ENCODE measurements at regions not wholly inside any gene's neighbourhood (a gene's known extent, or its start where the extent isn't known, plus 50 kb on each side); places are given as distances from the start of the nearest gene placed in this dataset.

DNA sequence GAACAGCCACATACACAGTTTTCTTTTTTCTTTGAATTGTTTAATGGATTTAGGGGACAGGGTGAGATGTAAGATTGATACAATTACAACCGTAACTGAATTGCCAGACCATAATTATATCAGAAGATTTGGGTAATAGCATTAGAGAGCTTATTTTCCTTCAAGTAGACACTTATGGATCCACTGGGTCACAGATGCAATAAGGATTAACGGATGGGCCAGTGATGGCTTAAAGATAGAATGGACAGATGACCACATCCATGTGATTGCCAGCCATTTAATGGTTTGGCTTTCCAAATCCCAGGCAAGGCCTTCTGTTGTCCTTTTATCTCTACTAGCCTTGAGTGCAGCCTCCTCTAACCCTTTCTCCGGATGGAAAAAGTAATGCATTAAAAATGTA is 94.7 kb upstream of the NUDT12 start:
- Histone ChIP-seq H3K9ac (ENCODE audit: low read depth, low read length) (no peak overlapping the region), H3K27ac (ENCODE audit: low read length) (no peak overlapping the region), H3K36me3 (ENCODE audit: insufficient read depth, low read depth, low read length) (no peaks in the 10 kb centered on the region), H3K4me1 (ENCODE audit: insufficient read depth, low read length) (no peaks in the 10 kb centered on the region), H3K27me3 (ENCODE audit: insufficient read depth, low read length) (no peaks in the 10 kb centered on the region), H3K4me3 (ENCODE audit: low read length) (no peak overlapping the region), H3K9me3 (ENCODE audit: insufficient read depth, low read depth, low read length) (peaks cover 2% of the 10 kb centered on the region)

DNA sequence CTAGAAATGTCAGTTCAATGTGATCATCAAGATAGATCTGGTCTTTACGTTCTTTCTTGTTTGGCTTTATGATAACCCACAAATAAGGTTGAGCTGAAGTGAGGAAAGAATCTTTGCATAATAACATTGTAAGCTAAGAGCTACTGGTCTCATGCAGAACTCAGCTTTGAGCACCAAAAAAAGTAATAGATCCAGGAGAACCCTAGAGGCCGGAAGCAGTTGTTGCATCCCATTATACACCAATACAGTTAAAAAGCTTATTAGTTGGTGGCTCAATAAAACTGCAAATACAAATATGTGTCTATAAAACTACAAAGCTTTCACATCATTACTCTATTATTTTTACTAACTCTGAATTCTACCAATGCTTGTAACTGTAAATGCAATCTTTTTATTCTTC is 85.5 kb upstream of the NUDT12 start:
- no peaks in the 10 kb centered on the region for H3K27me3 ChIP-seq (ENCODE audit: insufficient read depth, low read length)
- peak overlapping the region; percentile 69 for H3K27ac ChIP-seq (ENCODE audit: low read length)
- peaks cover 33% of the 10 kb centered on the region for H3K4me1 ChIP-seq (ENCODE audit: insufficient read depth, low read length)
- no peak overlapping the region for H3K9ac ChIP-seq (ENCODE audit: low read depth, low read length)
- 0 out of 2 replicates have a peak overlapping the region, but pooled peaks have one; percentile 34 for H3K4me3 ChIP-seq (ENCODE audit: low read length)
- no peaks in the 10 kb centered on the region for H3K9me3 ChIP-seq (ENCODE audit: insufficient read depth, low read depth, low read length)
- no peaks in the 10 kb centered on the region for H3K36me3 ChIP-seq (ENCODE audit: insufficient read depth, low read depth, low read length)

DNA sequence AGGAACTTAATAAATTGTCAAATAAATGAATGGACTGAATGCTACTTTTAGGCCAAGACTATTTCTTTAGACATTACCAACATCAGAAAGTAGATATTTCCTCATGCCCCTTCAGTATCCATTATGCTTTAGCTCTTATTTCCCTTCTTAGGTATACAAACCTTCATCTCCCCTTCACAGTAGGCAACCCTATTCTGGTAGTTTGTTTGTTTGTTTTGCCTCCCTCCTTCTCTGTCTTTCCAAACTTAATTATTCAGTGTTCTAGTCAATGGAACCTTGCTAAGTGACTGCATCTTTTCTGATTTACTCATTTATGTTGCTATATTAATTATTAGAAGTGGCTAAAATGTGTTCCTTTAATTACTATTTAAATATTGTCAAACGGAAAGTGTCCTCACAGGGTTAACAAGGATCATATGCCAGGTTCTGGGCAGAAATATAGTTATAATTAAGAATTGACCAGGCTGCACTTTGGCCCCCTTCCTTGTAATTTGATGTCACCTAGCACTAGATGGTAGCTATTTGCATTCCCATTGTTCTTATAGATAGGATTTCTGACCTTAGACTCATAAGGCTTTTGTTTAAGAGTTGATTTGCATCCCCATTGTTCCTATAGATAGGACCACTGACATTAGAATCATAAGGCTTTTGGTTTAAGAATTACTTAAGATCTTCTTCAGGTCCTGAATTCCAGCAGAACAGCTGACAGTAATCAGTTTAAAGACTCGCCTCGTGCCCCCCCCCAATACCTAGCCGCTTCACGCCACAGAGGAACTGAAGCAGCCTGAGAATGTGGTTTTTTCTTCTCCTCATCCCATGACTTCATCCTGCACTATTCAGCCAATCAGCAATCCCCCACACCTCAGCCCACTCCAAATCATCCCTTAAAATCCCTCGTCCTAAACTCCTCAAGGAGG is 84.4 kb upstream of the NUDT12 start:
- peak overlapping the region; percentile 35; the same call in 1 of the 2 replicates for H3K9ac ChIP-seq (ENCODE audit: low read depth, low read length)
- peaks cover 33% of the 10 kb centered on the region for H3K4me1 ChIP-seq (ENCODE audit: insufficient read depth, low read length)
- no peaks in the 10 kb centered on the region for H3K36me3 ChIP-seq (ENCODE audit: insufficient read depth, low read depth, low read length)
- H3K9me3 ChIP-seq (ENCODE audit: insufficient read depth, low read depth, low read length) = no peaks in the 10 kb centered on the region
- peak overlapping the region; percentile 69 for H3K27ac ChIP-seq (ENCODE audit: low read length)
- H3K4me3 ChIP-seq (ENCODE audit: low read length) = peak overlapping the region; percentile 34
- H3K27me3 ChIP-seq (ENCODE audit: insufficient read depth, low read length) = no peaks in the 10 kb centered on the region

DNA sequence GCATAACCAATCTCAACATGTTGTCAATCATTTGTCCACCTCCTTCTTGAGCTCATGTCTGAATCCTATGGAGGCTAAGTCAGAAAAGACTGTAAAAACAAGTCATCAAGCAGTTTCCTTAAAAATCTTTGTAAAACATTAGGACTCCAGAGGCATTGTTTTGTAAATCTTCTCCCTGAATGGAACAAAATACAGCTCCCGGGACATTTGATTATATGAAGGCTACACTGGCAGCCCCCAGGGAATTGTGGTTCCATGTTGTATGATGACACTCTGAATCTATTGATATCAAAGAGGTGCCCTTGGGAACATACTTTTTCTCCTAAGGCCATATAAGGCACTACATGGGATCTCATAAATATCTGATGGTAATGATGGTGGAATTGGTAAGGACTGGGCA is 83.2 kb upstream of the NUDT12 start:
- H3K9ac ChIP-seq (ENCODE audit: low read depth, low read length) = no peak overlapping the region
- no peaks in the 10 kb centered on the region for H3K27me3 ChIP-seq (ENCODE audit: insufficient read depth, low read length)
- H3K9me3 ChIP-seq (ENCODE audit: insufficient read depth, low read depth, low read length) = no peaks in the 10 kb centered on the region
- no peak overlapping the region for H3K27ac ChIP-seq (ENCODE audit: low read length)
- peak overlapping the region; percentile 3; the same call in 1 of the 2 replicates for H3K4me3 ChIP-seq (ENCODE audit: low read length)
- peaks cover 33% of the 10 kb centered on the region for H3K4me1 ChIP-seq (ENCODE audit: insufficient read depth, low read length)
- no peaks in the 10 kb centered on the region for H3K36me3 ChIP-seq (ENCODE audit: insufficient read depth, low read depth, low read length)

DNA sequence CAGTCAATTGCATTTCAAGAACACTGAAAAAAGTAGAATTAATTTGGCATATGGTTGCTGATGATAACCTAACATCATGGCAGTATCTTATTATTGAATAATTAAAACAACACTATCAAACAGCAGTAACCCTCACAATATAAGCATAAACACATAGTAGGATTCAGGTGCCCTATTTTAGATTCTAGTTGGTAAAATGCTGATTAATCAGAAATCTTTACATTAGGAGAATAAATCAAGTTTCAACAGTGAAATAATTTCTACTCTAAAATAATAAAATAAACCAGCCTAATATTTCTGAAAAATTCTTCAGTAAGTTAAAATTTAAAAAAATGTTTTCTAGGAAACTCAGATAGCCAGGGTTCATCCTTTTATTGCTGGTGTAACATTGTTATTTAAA is 76.4 kb upstream of the NUDT12 start:
- Histone ChIP-seq H3K4me1 (ENCODE audit: insufficient read depth, low read length) (no peaks in the 10 kb centered on the region), H3K36me3 (ENCODE audit: insufficient read depth, low read depth, low read length) (no peaks in the 10 kb centered on the region), H3K9ac (ENCODE audit: low read depth, low read length) (no peak overlapping the region), H3K27me3 (ENCODE audit: insufficient read depth, low read length) (no peaks in the 10 kb centered on the region), H3K4me3 (ENCODE audit: low read length) (no peak overlapping the region), H3K27ac (ENCODE audit: low read length) (no peak overlapping the region), H3K9me3 (ENCODE audit: insufficient read depth, low read depth, low read length) (no peaks in the 10 kb centered on the region)

DNA sequence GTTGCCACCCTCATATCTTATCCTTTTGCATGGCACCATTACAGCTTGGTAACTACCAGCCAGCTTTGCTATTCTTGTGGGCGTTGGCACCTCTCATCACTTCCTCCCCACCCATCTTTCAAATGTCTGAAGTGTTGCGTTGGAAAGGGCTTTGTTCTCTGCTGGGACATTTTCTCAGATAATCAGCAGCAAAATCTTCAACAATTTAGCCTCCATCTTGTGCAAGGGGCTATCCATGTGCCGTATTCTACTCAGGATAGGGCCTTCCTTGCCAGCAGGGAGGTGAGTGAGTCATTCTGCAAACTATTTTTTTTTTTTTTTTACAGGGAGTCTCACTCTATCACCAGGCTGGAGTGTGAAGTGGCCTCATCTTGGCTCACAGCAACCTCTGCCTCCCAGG is 62.1 kb upstream of the NUDT12 start:
- Histone ChIP-seq H3K27ac (ENCODE audit: low read length) (no peak overlapping the region), H3K27me3 (ENCODE audit: insufficient read depth, low read length) (no peaks in the 10 kb centered on the region), H3K9me3 (ENCODE audit: insufficient read depth, low read depth, low read length) (no peaks in the 10 kb centered on the region), H3K36me3 (ENCODE audit: insufficient read depth, low read depth, low read length) (no peaks in the 10 kb centered on the region), H3K9ac (ENCODE audit: low read depth, low read length) (no peak overlapping the region), H3K4me1 (ENCODE audit: insufficient read depth, low read length) (no peaks in the 10 kb centered on the region), H3K4me3 (ENCODE audit: low read length) (no peak overlapping the region)

DNA sequence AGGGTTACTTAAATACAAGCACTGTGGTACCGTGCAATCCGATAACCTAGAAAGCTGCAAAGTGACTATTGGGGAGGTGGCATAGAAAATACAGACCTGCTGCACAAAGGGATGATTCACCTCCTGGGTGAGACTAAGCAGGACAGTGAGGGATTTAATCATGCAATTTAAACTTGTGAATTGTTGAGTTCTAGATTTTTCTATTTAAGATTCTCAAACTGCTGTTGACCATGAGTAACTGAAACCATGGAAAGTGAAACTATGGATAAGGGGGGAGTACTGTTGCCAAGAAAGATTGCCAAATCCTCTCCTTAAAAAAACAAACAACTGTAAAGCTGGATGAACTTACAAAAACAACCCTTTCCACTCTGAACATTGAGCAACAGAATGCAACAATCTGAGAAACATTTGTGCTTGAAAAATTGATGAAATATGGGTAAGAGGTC is 61.5 kb upstream of the NUDT12 start:
- H3K27ac ChIP-seq (ENCODE audit: low read length) = no peak overlapping the region
- H3K27me3 ChIP-seq (ENCODE audit: insufficient read depth, low read length) = no peaks in the 10 kb centered on the region
- H3K9ac ChIP-seq (ENCODE audit: low read depth, low read length) = no peak overlapping the region
- no peaks in the 10 kb centered on the region for H3K9me3 ChIP-seq (ENCODE audit: insufficient read depth, low read depth, low read length)
- no peaks in the 10 kb centered on the region for H3K36me3 ChIP-seq (ENCODE audit: insufficient read depth, low read depth, low read length)
- H3K4me1 ChIP-seq (ENCODE audit: insufficient read depth, low read length) = no peaks in the 10 kb centered on the region
- no peak overlapping the region for H3K4me3 ChIP-seq (ENCODE audit: low read length)

DNA sequence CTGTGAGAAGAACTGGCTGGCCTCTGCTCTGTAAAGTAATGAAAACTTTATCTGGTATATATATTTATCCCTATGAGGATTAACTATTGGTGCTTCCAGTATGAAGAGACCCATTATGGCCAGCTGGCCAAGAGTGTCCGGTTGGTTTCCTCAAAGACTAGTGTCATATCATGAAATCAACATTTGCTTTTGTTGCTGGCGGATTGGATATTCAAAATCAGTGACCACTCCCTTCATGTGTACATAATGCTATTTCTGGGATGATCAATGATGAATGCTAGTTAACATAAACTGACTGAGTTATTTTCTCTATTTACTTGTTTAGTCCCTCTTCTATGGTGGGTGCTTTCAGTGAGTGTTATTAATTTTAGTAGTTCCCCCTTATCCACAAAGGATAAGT is 60.8 kb upstream of the NUDT12 start:
- H3K9ac ChIP-seq (ENCODE audit: low read depth, low read length) = no peak overlapping the region
- H3K36me3 ChIP-seq (ENCODE audit: insufficient read depth, low read depth, low read length) = no peaks in the 10 kb centered on the region
- H3K4me3 ChIP-seq (ENCODE audit: low read length) = no peak overlapping the region
- H3K27ac ChIP-seq (ENCODE audit: low read length) = no peak overlapping the region
- no peaks in the 10 kb centered on the region for H3K4me1 ChIP-seq (ENCODE audit: insufficient read depth, low read length)
- H3K27me3 ChIP-seq (ENCODE audit: insufficient read depth, low read length) = no peaks in the 10 kb centered on the region
- H3K9me3 ChIP-seq (ENCODE audit: insufficient read depth, low read depth, low read length) = no peaks in the 10 kb centered on the region

DNA sequence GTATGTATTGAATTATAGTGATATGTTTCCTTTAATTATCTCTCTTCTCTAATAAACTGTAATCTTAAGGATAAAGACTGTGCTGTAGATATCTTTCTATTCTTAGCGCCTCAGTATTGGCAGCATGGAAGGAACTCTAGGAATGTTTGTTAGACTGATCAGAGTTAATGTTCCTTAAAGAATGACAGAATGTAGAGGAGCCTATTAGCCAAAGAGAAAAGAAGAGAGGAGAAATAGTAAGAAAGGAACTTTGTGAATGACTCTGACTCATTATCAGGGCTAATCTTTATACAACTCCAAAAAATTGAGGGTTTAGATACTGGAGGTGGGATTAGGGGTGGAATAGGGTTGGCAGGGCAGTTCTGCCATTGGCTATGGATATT is 59.0 kb upstream of the NUDT12 start:
- no peaks in the 10 kb centered on the region for H3K27me3 ChIP-seq (ENCODE audit: insufficient read depth, low read length)
- no peak overlapping the region for H3K27ac ChIP-seq (ENCODE audit: low read length)
- H3K4me1 ChIP-seq (ENCODE audit: insufficient read depth, low read length) = no peaks in the 10 kb centered on the region
- no peaks in the 10 kb centered on the region for H3K36me3 ChIP-seq (ENCODE audit: insufficient read depth, low read depth, low read length)
- H3K9me3 ChIP-seq (ENCODE audit: insufficient read depth, low read depth, low read length) = no peaks in the 10 kb centered on the region
- H3K9ac ChIP-seq (ENCODE audit: low read depth, low read length) = no peak overlapping the region
- H3K4me3 ChIP-seq (ENCODE audit: low read length) = no peak overlapping the region

DNA sequence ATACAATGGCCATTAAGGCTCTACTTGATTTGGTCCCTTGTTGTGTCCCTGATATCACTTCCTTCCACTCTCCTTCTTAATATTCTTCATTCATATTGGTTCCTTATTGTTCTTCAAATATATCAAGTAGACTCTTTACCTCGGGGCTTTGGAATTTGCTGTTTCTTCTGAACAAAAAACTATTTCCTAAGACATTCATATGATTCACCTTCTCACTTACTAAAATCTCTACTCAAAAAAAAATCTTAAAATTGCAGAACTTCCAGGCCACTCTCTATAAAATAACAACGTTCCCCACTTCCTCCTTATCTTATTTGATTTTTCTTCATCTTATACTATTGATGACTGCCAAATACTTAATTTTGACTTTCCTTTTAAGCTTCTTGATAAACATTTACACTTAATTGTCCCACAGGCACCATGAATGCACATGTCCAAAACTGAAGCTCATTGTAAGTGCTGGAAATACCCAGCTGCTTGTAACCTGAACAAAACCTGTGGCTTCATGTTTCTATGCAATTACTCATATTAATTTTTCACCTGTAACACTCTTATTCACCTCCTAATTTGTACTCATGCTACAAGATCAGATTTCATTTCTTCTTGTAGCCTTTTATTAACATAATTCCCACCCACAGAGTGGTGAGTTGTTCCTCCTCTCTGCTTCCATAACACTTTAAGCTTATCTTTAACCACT is 58.4 kb upstream of the NUDT12 start:
- Histone ChIP-seq H3K4me1 (ENCODE audit: insufficient read depth, low read length) (no peaks in the 10 kb centered on the region), H3K27ac (ENCODE audit: low read length) (no peak overlapping the region), H3K9ac (ENCODE audit: low read depth, low read length) (no peak overlapping the region), H3K27me3 (ENCODE audit: insufficient read depth, low read length) (no peaks in the 10 kb centered on the region), H3K36me3 (ENCODE audit: insufficient read depth, low read depth, low read length) (no peaks in the 10 kb centered on the region), H3K9me3 (ENCODE audit: insufficient read depth, low read depth, low read length) (no peaks in the 10 kb centered on the region), H3K4me3 (ENCODE audit: low read length) (no peak overlapping the region)

DNA sequence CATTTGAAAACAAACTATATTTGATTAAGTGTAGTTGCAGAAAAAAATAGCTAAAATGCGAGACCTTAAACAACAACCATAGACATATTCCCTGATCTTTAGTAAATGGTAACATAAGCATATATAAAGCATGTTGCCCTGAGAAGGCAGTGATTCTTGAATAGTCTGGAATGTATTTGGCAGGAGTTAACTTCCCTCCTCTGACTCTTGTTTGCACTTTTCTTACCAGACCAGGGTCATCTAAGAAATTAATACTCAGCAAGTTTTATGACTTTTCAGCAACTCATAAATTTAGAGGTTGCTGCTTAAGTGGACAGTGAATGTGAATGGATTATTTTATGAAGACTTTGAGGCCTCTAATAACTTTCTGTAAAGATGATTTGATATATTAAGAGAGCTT is 55.3 kb upstream of the NUDT12 start:
- Histone ChIP-seq H3K4me1 (ENCODE audit: insufficient read depth, low read length) (peaks cover 5% of the 10 kb centered on the region; the same call in 1 of the 2 replicates), H3K9ac (ENCODE audit: low read depth, low read length) (no peak overlapping the region), H3K36me3 (ENCODE audit: insufficient read depth, low read depth, low read length) (no peaks in the 10 kb centered on the region), H3K27me3 (ENCODE audit: insufficient read depth, low read length) (no peaks in the 10 kb centered on the region), H3K27ac (ENCODE audit: low read length) (no peak overlapping the region), H3K4me3 (ENCODE audit: low read length) (no peak overlapping the region), H3K9me3 (ENCODE audit: insufficient read depth, low read depth, low read length) (no peaks in the 10 kb centered on the region)

DNA sequence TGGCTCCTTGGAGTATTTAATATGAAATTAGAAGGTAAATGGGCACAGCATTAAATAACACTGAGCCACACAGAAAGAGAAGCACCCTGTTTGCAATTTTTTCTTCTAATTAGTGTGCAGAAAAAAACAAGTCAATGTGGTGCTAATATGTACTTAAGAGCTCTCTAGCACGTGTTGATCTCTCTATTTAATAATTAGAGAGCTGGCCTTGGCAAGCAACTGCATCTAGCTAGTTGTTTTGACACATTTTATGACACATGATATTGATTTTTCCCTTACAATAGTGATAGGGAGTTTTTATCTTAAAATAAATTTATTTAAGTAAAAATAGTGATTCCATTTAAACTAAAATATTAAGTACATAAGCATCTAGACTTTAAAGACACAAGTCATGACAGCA is 54.5 kb upstream of the NUDT12 start:
- no peaks in the 10 kb centered on the region for H3K9me3 ChIP-seq (ENCODE audit: insufficient read depth, low read depth, low read length)
- H3K36me3 ChIP-seq (ENCODE audit: insufficient read depth, low read depth, low read length) = no peaks in the 10 kb centered on the region
- no peaks in the 10 kb centered on the region for H3K27me3 ChIP-seq (ENCODE audit: insufficient read depth, low read length)
- no peak overlapping the region for H3K4me3 ChIP-seq (ENCODE audit: low read length)
- no peak overlapping the region for H3K27ac ChIP-seq (ENCODE audit: low read length)
- no peak overlapping the region for H3K9ac ChIP-seq (ENCODE audit: low read depth, low read length)
- peaks cover 10% of the 10 kb centered on the region; the same call in 1 of the 2 replicates for H3K4me1 ChIP-seq (ENCODE audit: insufficient read depth, low read length)

All from iPS-20b (cell line).